Retinal pigment epithelial cell (primary cell): ENCODE measurements at regions not wholly inside any gene's neighbourhood (a gene's known extent, or its start where the extent isn't known, plus 50 kb on each side); places are given as distances from the start of the nearest gene placed in this dataset.

Source experiments
- DNase-seq: peaks from one replicate; pipeline ENCODE4 v3.0.0-alpha.2; 2010; ENCODE audit warnings: low read depth
- H3K4me3 ChIP-seq: 2 replicates; pipeline ENCODE4 v1.5.1; 2011; ENCODE audit warnings: mild to moderate bottlenecking, low read length, control low read depth, moderate library complexity
- CTCF ChIP-seq: conservative IDR thresholded peaks from 2 replicates; pipeline ENCODE4 v1.5.1; 2011; ENCODE audit warnings: low read depth, low read length, control low read depth, inconsistent platforms

GRCh38 chr15:93249623-93250022 is 160.6 kb upstream of the RGMA start:
- no peak overlapping the region for H3K4me3 ChIP-seq
- no peak for TF ChIP-seq CTCF
- no peak for DNase-seq

- no peak for TF ChIP-seq CTCF
- no peak overlapping the region for H3K4me3 ChIP-seq
- no peak for DNase-seq
Observed at GRCh38 chr15:93247466-93248121, 158.6 kb upstream of the RGMA start.

- no peak for DNase-seq
- H3K4me3 ChIP-seq = no peak overlapping the region
- TF ChIP-seq CTCF = no peak
Observed at GRCh38 chr15:93246266-93247242, 157.5 kb upstream of the RGMA start.

- H3K4me3 ChIP-seq = no peak overlapping the region
- no peak for TF ChIP-seq CTCF
- no peak for DNase-seq
Observed at GRCh38 chr15:93245661-93246042, 156.6 kb upstream of the RGMA start.

GRCh38 chr15:93244696-93245660 is 156.0 kb upstream of the RGMA start:
- H3K4me3 ChIP-seq = no peak overlapping the region
- no peak for TF ChIP-seq CTCF
- DNase-seq = no peak

- TF ChIP-seq CTCF = no peak
- no peak for DNase-seq
- H3K4me3 ChIP-seq = no peak overlapping the region
Observed at GRCh38 chr15:93243573-93243972, 154.6 kb upstream of the RGMA start.
